GM12865 (cell line): ENCODE measurements at regions not wholly inside any gene's neighbourhood (a gene's known extent, or its start where the extent isn't known, plus 50 kb on each side); places are given as distances from the start of the nearest gene placed in this dataset.

Experiments used
- DNase-seq: peaks from one replicate; pipeline ENCODE4 v3.0.0; 2010; ENCODE audit warnings: low read depth
- H3K4me3 ChIP-seq: 2 replicates; pipeline ENCODE4 v1.5.1; 2011; ENCODE audit warnings: mild to moderate bottlenecking, low read depth, low read length, control low read depth
- TF ChIP-seq, protein P1 (sequence below): IDR thresholded peaks from 2 replicates; pipeline ENCODE4 v1.5.1; 2011; ENCODE audit warnings: low read length, control low read depth, low read depth, inconsistent platforms; ENCODE audit not compliant: insufficient read depth; ENCODE audit errors: missing control alignments

DNA sequence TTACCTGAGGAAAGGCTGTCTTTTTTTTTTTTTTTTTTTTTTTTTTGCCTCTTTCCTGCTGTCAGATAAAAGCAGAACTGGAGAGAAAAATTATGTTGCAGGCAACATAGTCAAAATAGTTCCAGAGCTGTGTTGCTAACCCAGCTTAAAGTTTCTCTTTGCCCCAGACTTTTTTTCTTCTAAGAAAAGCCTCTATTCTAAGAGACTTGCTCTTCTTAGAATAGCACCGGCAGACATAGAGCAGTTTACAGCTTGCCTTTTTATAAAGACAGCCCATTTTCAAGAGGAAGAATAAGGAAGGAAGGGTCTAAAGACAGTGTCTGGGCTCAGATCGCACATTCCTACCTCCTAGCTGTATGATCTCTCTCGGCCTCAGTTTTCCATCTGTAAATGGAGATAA, 88.7 kb downstream of the TENT5C start:
- TF ChIP-seq, protein P1, sequence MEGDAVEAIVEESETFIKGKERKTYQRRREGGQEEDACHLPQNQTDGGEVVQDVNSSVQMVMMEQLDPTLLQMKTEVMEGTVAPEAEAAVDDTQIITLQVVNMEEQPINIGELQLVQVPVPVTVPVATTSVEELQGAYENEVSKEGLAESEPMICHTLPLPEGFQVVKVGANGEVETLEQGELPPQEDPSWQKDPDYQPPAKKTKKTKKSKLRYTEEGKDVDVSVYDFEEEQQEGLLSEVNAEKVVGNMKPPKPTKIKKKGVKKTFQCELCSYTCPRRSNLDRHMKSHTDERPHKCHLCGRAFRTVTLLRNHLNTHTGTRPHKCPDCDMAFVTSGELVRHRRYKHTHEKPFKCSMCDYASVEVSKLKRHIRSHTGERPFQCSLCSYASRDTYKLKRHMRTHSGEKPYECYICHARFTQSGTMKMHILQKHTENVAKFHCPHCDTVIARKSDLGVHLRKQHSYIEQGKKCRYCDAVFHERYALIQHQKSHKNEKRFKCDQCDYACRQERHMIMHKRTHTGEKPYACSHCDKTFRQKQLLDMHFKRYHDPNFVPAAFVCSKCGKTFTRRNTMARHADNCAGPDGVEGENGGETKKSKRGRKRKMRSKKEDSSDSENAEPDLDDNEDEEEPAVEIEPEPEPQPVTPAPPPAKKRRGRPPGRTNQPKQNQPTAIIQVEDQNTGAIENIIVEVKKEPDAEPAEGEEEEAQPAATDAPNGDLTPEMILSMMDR: no peak
- DNase-seq: no peak
- no peak overlapping the region for H3K4me3 ChIP-seq

DNA sequence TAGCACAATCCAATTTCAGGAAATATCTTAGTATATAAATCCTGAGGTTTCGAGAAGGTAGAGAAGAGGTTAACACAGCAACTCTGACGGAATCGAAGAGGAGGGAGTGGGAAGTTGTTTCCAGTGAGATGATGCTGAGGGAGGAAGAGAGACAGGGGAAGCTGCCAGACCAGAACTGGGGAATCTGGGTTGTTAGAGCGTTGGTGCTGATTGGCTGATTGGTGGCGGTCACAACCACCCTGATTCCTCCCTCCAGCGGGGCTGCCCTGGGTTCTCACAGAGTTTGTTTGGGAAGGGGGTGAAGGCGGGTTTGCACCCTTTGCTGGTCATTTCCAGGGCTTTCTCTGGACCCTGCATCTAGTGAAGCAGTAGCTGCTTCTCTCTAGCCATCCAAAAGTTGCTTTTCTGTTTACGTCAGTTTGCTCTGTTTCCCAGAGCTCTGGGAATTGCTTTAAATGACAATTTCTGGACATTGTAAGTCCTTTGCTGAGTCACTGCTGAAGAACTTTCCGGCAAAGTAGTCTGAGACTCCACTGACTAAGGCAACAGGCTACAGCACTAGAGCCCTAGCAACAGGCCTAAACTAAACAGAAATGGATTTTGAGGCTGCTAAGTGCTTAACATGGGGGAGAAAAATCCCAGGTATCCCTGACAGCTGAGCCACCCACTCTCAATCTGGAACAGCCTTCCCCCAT, 90.1 kb downstream of the TENT5C start:
- no peak for DNase-seq

DNA sequence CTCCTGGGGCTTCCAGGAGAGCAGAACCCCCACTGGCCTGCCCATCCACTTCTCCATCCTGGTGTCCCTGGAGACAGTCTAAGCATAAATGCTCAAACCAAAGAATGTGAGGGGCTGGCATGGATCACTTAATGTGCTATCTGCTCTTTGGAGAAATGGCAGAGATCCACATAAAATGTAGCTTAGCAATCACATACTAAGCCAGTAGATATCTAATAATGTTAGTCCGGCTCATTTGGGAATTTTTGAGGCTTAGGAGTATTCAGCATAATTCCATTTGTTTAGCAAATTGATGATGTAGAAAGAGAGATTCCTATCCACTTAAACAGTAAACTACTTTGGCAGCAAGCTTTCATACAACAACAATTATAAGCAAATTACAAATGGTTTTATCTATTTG, 90.7 kb downstream of the TENT5C start:
- no peak overlapping the region for H3K4me3 ChIP-seq
- TF ChIP-seq, protein P1: no peak
- DNase-seq: no peak

More for the DNA sequence above, 90.1 kb downstream of the TENT5C start:
- no peak overlapping the region for H3K4me3 ChIP-seq
- TF ChIP-seq, protein P1: no peak

DNA sequence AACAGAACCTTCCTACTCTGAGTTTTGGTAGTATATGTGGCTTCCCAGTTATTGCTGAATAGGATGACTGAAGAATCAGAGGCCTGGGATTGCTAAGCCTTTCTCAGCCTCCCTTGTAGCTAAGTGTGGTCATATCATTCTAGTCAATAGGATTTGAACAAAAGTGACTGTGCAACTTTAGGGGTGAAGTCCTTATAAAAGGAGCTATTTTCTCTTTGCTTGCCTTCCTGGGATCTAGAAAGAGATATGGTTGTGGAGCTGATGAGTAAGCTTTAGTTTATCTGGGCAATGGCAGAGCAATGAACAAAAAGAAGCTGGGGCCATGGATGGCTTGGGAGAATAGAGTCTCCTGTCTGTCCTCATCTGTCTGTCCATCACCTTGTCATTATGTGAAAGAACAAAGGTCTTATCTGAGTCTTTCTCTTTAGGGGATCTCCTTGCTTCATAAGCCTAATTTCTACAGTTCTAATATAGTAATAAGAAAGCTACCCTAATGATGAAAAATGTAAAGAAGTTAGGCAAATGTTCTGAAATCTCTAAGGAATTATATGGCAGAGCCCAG, 91.5 kb downstream of the TENT5C start:
- TF ChIP-seq, protein P1: no peak
- H3K4me3 ChIP-seq: no peak overlapping the region
- no peak for DNase-seq

DNA sequence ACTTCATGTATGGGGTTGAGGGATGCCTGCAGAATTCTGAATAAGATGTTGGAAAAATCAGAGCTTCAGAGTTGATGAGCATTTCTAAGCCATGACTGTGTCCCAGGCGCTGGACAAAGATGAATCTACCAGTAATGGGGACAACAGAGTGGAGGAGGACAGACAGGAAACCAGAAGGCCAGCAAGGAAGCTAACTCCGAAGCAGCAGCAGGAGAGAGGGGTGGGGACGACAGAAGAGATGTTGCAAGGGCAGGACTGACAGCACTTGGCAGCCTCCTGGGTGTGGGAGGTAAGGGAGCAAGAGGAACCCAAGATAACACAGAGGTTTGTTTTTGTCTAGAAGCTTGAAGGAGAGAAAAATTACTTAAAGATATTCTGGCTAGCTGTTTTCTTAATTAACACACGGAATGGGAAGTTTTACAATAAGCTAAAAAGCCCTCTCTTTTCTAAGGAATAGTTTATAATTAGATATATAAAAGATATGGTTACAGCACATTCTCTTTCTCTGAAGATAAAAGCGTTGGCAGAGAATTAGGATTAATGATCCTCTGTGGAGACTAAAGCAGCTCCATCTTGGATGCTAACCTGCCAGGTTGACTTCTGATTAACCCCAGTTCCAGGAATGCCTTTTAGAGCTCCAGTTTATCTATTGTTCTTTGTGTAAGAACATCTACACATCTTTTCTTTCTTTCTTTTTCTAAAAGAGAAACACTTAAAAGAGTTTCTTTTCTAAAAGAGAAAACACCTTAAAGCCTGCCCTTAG, 92.7 kb downstream of the TENT5C start:
- H3K4me3 ChIP-seq: no peak overlapping the region
- TF ChIP-seq, protein P1: no peak
- no peak for DNase-seq

DNA sequence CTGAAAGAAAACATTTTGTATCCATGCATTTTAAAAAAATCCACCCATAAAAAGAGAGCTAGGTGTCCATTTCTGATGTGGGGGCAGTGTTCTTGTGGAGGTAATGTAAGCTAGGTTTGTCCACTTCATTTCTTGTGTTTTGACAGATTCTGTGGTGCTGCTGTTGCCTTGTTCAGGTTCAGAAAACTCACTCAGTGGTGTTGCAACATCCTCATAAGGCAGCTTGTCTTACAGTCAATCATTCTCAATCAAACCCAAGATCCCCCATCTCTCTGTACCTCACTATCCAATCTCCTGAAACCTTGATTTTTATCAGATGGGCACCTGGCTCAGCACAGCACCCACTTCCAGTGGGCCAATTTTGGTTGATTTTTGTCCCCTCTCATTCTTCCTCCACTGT, 94.1 kb downstream of the TENT5C start:
- TF ChIP-seq, protein P1: no peak
- H3K4me3 ChIP-seq: no peak overlapping the region
- no peak for DNase-seq
